SJSA1 (cell line): ENCODE measurements at regions not wholly inside any gene's neighbourhood (a gene's known extent, or its start where the extent isn't known, plus 50 kb on each side); places are given as distances from the start of the nearest gene placed in this dataset.

Source experiments
- DNase-seq, 2 experiments: peaks; one replicate each; pipeline ENCODE4 v3.0.0-alpha.2; 2015 to 2020; ENCODE audit warnings: low spot score in 2 of 2, low read depth in 1 of 2
- H3K27ac ChIP-seq: fragments of 250-450 bp; sonication (Bioruptor Pico); 2 replicates; pipeline ENCODE4 v1.5.1; 2020; ENCODE audit warnings: mild to moderate bottlenecking, moderate library complexity
- H3K27me3 ChIP-seq: fragments of 250-450 bp; sonication (Bioruptor Pico); replicated peaks from 2 replicates; pipeline ENCODE4 v1.5.1; 2020; ENCODE audit warnings: mild to moderate bottlenecking, moderate library complexity
- H3K36me3 ChIP-seq: fragments of 250-450 bp; sonication (Bioruptor Pico); 2 replicates; pipeline ENCODE4 v1.5.1; 2020; ENCODE audit warnings: mild to moderate bottlenecking
- H3K4me1 ChIP-seq: fragments of 250-450 bp; sonication (Bioruptor Pico); replicated peaks from 2 replicates; pipeline ENCODE4 v1.6.1; 2021; ENCODE audit warnings: mild to moderate bottlenecking
- H3K4me3 ChIP-seq: fragments of 250-450 bp; sonication (Bioruptor Pico); 2 replicates; pipeline ENCODE4 v1.5.1; 2020; ENCODE audit warnings: mild to moderate bottlenecking
- H3K9me3 ChIP-seq: fragments of 250-450 bp; sonication (Bioruptor Pico); replicated peaks from 2 replicates; pipeline ENCODE4 v1.5.1; 2020; ENCODE audit warnings: mild to moderate bottlenecking

- Histone ChIP-seq H3K9me3 (no peaks in the 10 kb centered on the region), H3K27ac (no peak overlapping the region), H3K4me3 (no peak overlapping the region), H3K36me3 (no peaks in the 10 kb centered on the region), H3K4me1 (no peaks in the 10 kb centered on the region), H3K27me3 (no peaks in the 10 kb centered on the region)
- DNase-seq, result no peak
Observed at GRCh38 chr3:28125342-28125741, 116.1 kb upstream of the CMC1 start.

GRCh38 chr3:28130836-28131235 lies 110.6 kb upstream of the CMC1 start:
- H3K27me3 ChIP-seq, result no peaks in the 10 kb centered on the region
- no peaks in the 10 kb centered on the region for H3K36me3 ChIP-seq
- no peaks in the 10 kb centered on the region for H3K4me1 ChIP-seq
- no peaks in the 10 kb centered on the region for H3K9me3 ChIP-seq
- H3K27ac ChIP-seq, result no peak overlapping the region
- DNase-seq, result no peak
- no peak overlapping the region for H3K4me3 ChIP-seq

GRCh38 chr3:28132941-28133340 lies 108.5 kb upstream of the CMC1 start:
- no peak overlapping the region for H3K27ac ChIP-seq
- no peak for DNase-seq
- H3K36me3 ChIP-seq, result no peaks in the 10 kb centered on the region
- no peaks in the 10 kb centered on the region for H3K4me1 ChIP-seq
- no peak overlapping the region for H3K4me3 ChIP-seq
- H3K9me3 ChIP-seq, result no peaks in the 10 kb centered on the region
- H3K27me3 ChIP-seq, result no peaks in the 10 kb centered on the region

DNA sequence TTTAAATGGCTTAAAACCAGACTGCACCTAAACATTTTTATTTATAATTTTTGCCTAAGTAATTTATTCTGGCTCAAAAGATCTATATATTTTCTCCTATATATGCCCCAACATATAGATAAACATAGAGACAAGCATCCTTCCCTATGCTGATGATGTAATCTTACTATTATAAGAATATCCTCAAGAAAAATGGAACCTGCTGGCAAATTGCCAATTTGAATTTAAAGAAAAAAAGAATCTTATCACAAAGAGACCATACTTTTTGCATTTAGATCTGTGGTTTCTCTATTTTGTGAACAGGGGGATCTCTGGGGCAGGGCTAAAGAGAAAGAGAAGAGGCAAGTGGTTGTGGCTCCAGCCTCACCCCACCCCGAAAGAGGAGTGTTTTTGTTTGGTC lies 107.2 kb upstream of the CMC1 start:
- Histone ChIP-seq H3K36me3 (no peaks in the 10 kb centered on the region), H3K27ac (no peak overlapping the region), H3K4me3 (no peak overlapping the region), H3K27me3 (no peaks in the 10 kb centered on the region), H3K9me3 (no peaks in the 10 kb centered on the region), H3K4me1 (no peaks in the 10 kb centered on the region)
- DNase-seq, result no peak

GRCh38 chr3:28134792-28135375 lies 106.5 kb upstream of the CMC1 start:
- Histone ChIP-seq H3K4me1 (no peaks in the 10 kb centered on the region), H3K4me3 (no peak overlapping the region)

DNA sequence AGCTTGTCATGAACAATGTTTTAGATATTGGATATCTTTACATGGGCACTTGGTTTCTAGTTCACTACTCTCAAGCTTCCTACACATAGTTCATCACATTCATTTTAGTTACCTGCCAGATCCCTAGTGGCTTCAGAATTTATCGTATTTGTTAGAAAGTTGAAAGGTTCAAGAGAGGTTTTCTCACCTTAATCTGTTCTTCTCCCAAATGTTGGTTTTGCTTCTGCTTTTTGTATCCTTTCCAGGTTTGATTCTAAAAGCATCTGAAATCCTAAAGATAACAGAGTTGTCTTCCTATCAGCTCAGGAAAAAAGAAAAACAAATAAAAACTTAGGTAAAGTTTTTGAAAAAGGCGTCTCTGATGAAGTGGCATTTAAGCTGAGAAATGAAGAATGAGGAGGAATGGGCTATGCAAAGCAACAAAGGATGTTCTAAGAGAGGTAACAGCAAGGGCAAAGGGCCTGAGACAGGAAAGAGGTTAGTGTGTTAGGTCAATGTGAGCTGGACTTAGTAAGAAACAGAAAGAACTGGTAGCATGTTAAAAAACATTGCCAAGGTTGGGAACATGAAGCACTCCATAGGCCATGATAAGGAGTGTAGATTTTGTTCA lies 104.7 kb upstream of the CMC1 start:
- Histone ChIP-seq H3K27me3 (peaks cover 3% of the 10 kb centered on the region; the same call in 1 of the 2 replicates), H3K4me1 (no peaks in the 10 kb centered on the region), H3K27ac (no peak overlapping the region), H3K36me3 (no peaks in the 10 kb centered on the region), H3K9me3 (no peaks in the 10 kb centered on the region), H3K4me3 (no peak overlapping the region)
- no peak for DNase-seq

More at GRCh38 chr3:28134792-28135375, 106.5 kb upstream of the CMC1 start:
- Histone ChIP-seq H3K27ac (no peak overlapping the region), H3K9me3 (no peaks in the 10 kb centered on the region), H3K27me3 (no peaks in the 10 kb centered on the region), H3K36me3 (no peaks in the 10 kb centered on the region)
- DNase-seq, result no peak

- peaks cover 3% of the 10 kb centered on the region; the same call in 1 of the 2 replicates for H3K27me3 ChIP-seq
- no peaks in the 10 kb centered on the region for H3K36me3 ChIP-seq
- no peaks in the 10 kb centered on the region for H3K9me3 ChIP-seq
- H3K4me3 ChIP-seq, result no peak overlapping the region
- no peak for DNase-seq
- H3K27ac ChIP-seq, result no peak overlapping the region
- H3K4me1 ChIP-seq, result no peaks in the 10 kb centered on the region
Observed at GRCh38 chr3:28138043-28138610, 103.3 kb upstream of the CMC1 start.

DNA sequence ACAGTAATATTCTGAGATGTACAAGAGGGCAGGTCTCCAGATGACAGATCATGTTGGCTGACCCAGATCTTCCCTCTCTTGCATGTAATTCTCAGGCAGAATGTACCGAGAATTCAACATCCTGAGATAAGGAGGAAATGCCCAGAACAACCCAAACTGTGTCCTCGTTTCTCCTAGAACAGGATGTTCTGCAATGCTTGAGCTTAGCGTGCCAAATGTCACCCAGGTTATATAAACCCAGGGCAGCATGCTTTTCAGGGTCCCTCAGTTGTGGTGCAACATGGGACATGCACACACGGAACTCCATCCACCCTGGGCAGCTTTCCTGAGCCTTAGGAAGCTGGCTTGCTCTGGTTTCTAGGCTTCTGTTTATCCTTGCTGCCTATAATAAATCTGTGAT lies 102.1 kb upstream of the CMC1 start:
- H3K4me3 ChIP-seq, result no peak overlapping the region
- no peak for DNase-seq
- no peaks in the 10 kb centered on the region for H3K4me1 ChIP-seq
- no peaks in the 10 kb centered on the region for H3K9me3 ChIP-seq
- no peak overlapping the region for H3K27ac ChIP-seq
- no peaks in the 10 kb centered on the region for H3K36me3 ChIP-seq
- H3K27me3 ChIP-seq, result peaks cover 3% of the 10 kb centered on the region; the same call in 1 of the 2 replicates

GRCh38 chr3:28139967-28140634 lies 101.3 kb upstream of the CMC1 start:
- Histone ChIP-seq H3K4me1 (no peaks in the 10 kb centered on the region), H3K9me3 (no peaks in the 10 kb centered on the region), H3K36me3 (no peaks in the 10 kb centered on the region), H3K27ac (no peak overlapping the region), H3K4me3 (no peak overlapping the region), H3K27me3 (peaks cover 3% of the 10 kb centered on the region; the same call in 1 of the 2 replicates)
- DNase-seq, result no peak

- no peak for DNase-seq
- no peak overlapping the region for H3K27ac ChIP-seq
- H3K4me1 ChIP-seq, result no peaks in the 10 kb centered on the region
- no peaks in the 10 kb centered on the region for H3K9me3 ChIP-seq
- no peaks in the 10 kb centered on the region for H3K36me3 ChIP-seq
- H3K4me3 ChIP-seq, result no peak overlapping the region
- peaks cover 3% of the 10 kb centered on the region; the same call in 1 of the 2 replicates for H3K27me3 ChIP-seq
Observed at GRCh38 chr3:28140664-28141063, 100.8 kb upstream of the CMC1 start.

DNA sequence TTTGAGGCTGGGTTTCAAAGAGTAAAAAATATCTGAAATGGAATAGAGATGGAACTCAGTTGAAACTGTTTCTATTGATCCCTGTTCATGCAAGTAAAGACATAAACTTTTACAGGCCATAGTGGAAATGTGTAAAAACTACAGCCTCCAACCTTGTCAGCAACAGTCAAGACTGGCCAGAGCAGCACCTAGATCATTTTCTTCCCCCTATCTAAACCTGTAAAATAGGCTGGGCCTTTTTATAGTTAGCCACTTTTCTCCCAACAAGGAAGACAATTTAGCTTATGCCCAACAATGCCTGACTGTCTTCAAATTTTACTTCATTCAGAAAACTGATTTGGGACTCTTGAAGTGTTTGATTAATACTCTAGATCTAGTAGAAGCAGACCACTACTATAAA lies 91.5 kb upstream of the CMC1 start:
- H3K27me3 ChIP-seq, result no peaks in the 10 kb centered on the region
- H3K36me3 ChIP-seq, result no peaks in the 10 kb centered on the region
- no peaks in the 10 kb centered on the region for H3K9me3 ChIP-seq
- no peak overlapping the region for H3K4me3 ChIP-seq
- no peak for DNase-seq
- no peaks in the 10 kb centered on the region for H3K4me1 ChIP-seq
- H3K27ac ChIP-seq, result no peak overlapping the region

DNA sequence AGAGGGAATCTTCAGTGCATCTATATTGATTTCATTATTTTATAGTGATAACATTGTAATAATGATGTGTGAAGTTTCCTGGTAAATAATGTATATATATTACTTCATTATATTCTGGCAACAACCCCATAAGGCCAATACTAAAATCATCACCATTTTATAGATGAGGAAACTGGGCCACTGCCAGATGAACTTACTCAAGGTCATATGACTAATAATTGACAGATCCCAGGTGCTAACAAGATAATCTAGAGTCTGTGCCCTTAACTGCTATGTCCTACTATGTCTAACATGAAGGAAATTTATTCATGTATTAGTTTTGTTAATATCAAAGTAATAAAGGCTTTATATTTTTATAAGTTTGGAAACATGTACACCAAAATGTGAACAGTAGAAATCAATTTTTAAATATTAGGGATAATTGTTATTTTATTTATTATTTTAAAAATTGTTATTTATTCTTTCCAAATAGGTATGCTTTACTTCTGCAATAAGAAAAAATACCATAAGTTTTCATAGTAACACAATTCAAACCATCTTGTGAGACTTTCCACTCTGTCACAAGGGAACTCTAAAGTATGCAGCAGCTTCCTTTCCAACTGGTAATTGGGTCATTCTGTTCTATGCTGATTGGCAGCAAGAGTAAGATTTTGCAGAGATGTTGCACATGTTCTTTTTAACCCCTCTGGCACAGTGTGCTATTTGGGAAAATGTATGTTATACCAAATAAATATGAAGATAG lies 90.8 kb upstream of the CMC1 start:
- Histone ChIP-seq H3K27me3 (no peaks in the 10 kb centered on the region), H3K36me3 (no peaks in the 10 kb centered on the region), H3K4me1 (no peaks in the 10 kb centered on the region), H3K4me3 (no peak overlapping the region), H3K9me3 (no peaks in the 10 kb centered on the region), H3K27ac (no peak overlapping the region)
- DNase-seq, result no peak

- no peak overlapping the region for H3K27ac ChIP-seq
- H3K27me3 ChIP-seq, result no peaks in the 10 kb centered on the region
- H3K36me3 ChIP-seq, result no peaks in the 10 kb centered on the region
- no peak overlapping the region for H3K4me3 ChIP-seq
- DNase-seq, result no peak
- no peaks in the 10 kb centered on the region for H3K4me1 ChIP-seq
- H3K9me3 ChIP-seq, result no peaks in the 10 kb centered on the region
Observed at GRCh38 chr3:28151207-28151550, 90.2 kb upstream of the CMC1 start.
